ENCODE measurements at regions not wholly inside any gene's neighbourhood (a gene's known extent, or its start where the extent isn't known, plus 50 kb on each side); places are given as distances from the start of the nearest gene placed in this dataset.

- DNase-seq (ENCODE audit: low read depth, low spot score) = no peak
- Histone ChIP-seq H3K27ac (ENCODE audit: low read depth, low read length) (no peak overlapping the region), H3K27me3 (ENCODE audit: control insufficient read depth, insufficient read depth, low read length) (no peaks in the 10 kb centered on the region), H3K9me3 (ENCODE audit: control insufficient read depth, insufficient read depth, low read length) (no peaks in the 10 kb centered on the region), H3K4me3 (ENCODE audit: low read depth, low read length) (no peak overlapping the region)
- CTCF ChIA-PET = no interaction called here
- POLR2A ChIA-PET = no interaction called here
- no peak for TF ChIP-seq CTCF (IDR thresholded peaks at IDR 0.05; ENCODE audit: low read depth, low read length)
Observed at GRCh38 chr5:93929131-93929530, 187.7 kb upstream of the POU5F2 start.

GRCh38 chr5:93926831-93927620, 185.6 kb upstream of the POU5F2 start:
- CTCF ChIA-PET = interaction anchor here (1.3 to 1.5 kb wide), 2 partner anchors 64 to 811 kb away, joined by 3 to 7 read pairs; no protein-coding TSS in a partner anchor
- no peak for TF ChIP-seq CTCF (IDR thresholded peaks at IDR 0.05; ENCODE audit: low read depth, low read length)
- H3K27me3 ChIP-seq (ENCODE audit: control insufficient read depth, insufficient read depth, low read length) = no peaks in the 10 kb centered on the region
- H3K4me3 ChIP-seq (ENCODE audit: low read depth, low read length) = no peak overlapping the region
- POLR2A ChIA-PET = no interaction called here
- no peaks in the 10 kb centered on the region for H3K9me3 ChIP-seq (ENCODE audit: control insufficient read depth, insufficient read depth, low read length)
- no peak for DNase-seq (ENCODE audit: low read depth, low spot score)
- no peak overlapping the region for H3K27ac ChIP-seq (ENCODE audit: low read depth, low read length)

- Histone ChIP-seq H3K27me3 (ENCODE audit: control insufficient read depth, insufficient read depth, low read length) (no peaks in the 10 kb centered on the region), H3K4me3 (ENCODE audit: low read depth, low read length) (no peak overlapping the region), H3K9me3 (ENCODE audit: control insufficient read depth, insufficient read depth, low read length) (no peaks in the 10 kb centered on the region), H3K27ac (ENCODE audit: low read depth, low read length) (no peak overlapping the region)
- ChIA-PET CTCF (interaction anchor here (0.9 kb wide), 1 partner anchor 9 kb away, joined by 3 read pairs; no protein-coding TSS in a partner anchor), POLR2A (no interaction called here)
- no peak for TF ChIP-seq CTCF (IDR thresholded peaks at IDR 0.05; ENCODE audit: low read depth, low read length)
- DNase-seq (ENCODE audit: low read depth, low spot score) = no peak
Observed at GRCh38 chr5:93925321-93925720, 183.9 kb upstream of the POU5F2 start.

GRCh38 chr5:93924628-93925027, 183.2 kb upstream of the POU5F2 start:
- CTCF ChIA-PET = interaction anchor here (0.9 kb wide), 1 partner anchor 9 kb away, joined by 3 read pairs; no protein-coding TSS in a partner anchor
- H3K27me3 ChIP-seq (ENCODE audit: control insufficient read depth, insufficient read depth, low read length) = no peaks in the 10 kb centered on the region
- DNase-seq (ENCODE audit: low read depth, low spot score) = no peak
- H3K4me3 ChIP-seq (ENCODE audit: low read depth, low read length) = no peak overlapping the region
- no peak for TF ChIP-seq CTCF (IDR thresholded peaks at IDR 0.05; ENCODE audit: low read depth, low read length)
- no peak overlapping the region for H3K27ac ChIP-seq (ENCODE audit: low read depth, low read length)
- H3K9me3 ChIP-seq (ENCODE audit: control insufficient read depth, insufficient read depth, low read length) = no peaks in the 10 kb centered on the region
- POLR2A ChIA-PET = no interaction called here

GRCh38 chr5:93922551-93922950, 181.2 kb upstream of the POU5F2 start:
- Histone ChIP-seq H3K27me3 (ENCODE audit: control insufficient read depth, insufficient read depth, low read length) (no peaks in the 10 kb centered on the region), H3K27ac (ENCODE audit: low read depth, low read length) (no peak overlapping the region), H3K4me3 (ENCODE audit: low read depth, low read length) (no peak overlapping the region), H3K9me3 (ENCODE audit: control insufficient read depth, insufficient read depth, low read length) (no peaks in the 10 kb centered on the region)
- no peak for TF ChIP-seq CTCF (IDR thresholded peaks at IDR 0.05; ENCODE audit: low read depth, low read length)
- DNase-seq (ENCODE audit: low read depth, low spot score) = no peak
- ChIA-PET CTCF (no interaction called here), POLR2A (no interaction called here)
